ENCODE measurements at regions not wholly inside any gene's neighbourhood (a gene's known extent, or its start where the extent isn't known, plus 50 kb on each side); places are given as distances from the start of the nearest gene placed in this dataset.
A peak's percentile ranks its signal among the peaks of the same experiment; 100 is the strongest.

- DNase-seq (ENCODE audit: low read depth), result peak; percentile 18
- TF ChIP-seq CTCF (IDR thresholded peaks at IDR 0.05; ENCODE audit: control insufficient read depth, insufficient read depth, low read depth, low read length, missing control alignments), result no peak
- no peak overlapping the region for H3K4me3 ChIP-seq (ENCODE audit: control insufficient read depth, low read depth, low read length)
Measured at GRCh38 chr4:129358571-129358970, 262.6 kb downstream of the C4orf33 start.

- no peak for DNase-seq (ENCODE audit: low read depth)
- no peak for TF ChIP-seq CTCF (IDR thresholded peaks at IDR 0.05; ENCODE audit: control insufficient read depth, insufficient read depth, low read depth, low read length, missing control alignments)
- no peak overlapping the region for H3K4me3 ChIP-seq (ENCODE audit: control insufficient read depth, low read depth, low read length)
Measured at GRCh38 chr4:129359461-129359860, 263.5 kb downstream of the C4orf33 start.

GRCh38 chr4:129362691-129363274, 266.8 kb downstream of the C4orf33 start:
- H3K4me3 ChIP-seq (ENCODE audit: control insufficient read depth, low read depth, low read length), result no peak overlapping the region
- peak; percentile 25 for DNase-seq (ENCODE audit: low read depth)
- peak; percentile 76 for TF ChIP-seq CTCF (IDR thresholded peaks at IDR 0.05; ENCODE audit: control insufficient read depth, insufficient read depth, low read depth, low read length, missing control alignments)

- no peak for DNase-seq (ENCODE audit: low read depth)
- TF ChIP-seq CTCF (IDR thresholded peaks at IDR 0.05; ENCODE audit: control insufficient read depth, insufficient read depth, low read depth, low read length, missing control alignments), result no peak
- no peak overlapping the region for H3K4me3 ChIP-seq (ENCODE audit: control insufficient read depth, low read depth, low read length)
Measured at GRCh38 chr4:129364747-129365452, 268.9 kb downstream of the C4orf33 start.

- DNase-seq (ENCODE audit: low read depth), result no peak
- no peak for TF ChIP-seq CTCF (IDR thresholded peaks at IDR 0.05; ENCODE audit: control insufficient read depth, insufficient read depth, low read depth, low read length, missing control alignments)
- no peak overlapping the region for H3K4me3 ChIP-seq (ENCODE audit: control insufficient read depth, low read depth, low read length)
Measured at GRCh38 chr4:129369361-129370010, 273.5 kb downstream of the C4orf33 start.

GRCh38 chr4:129371065-129371464, 275.1 kb downstream of the C4orf33 start:
- DNase-seq (ENCODE audit: low read depth), result no peak
- no peak for TF ChIP-seq CTCF (IDR thresholded peaks at IDR 0.05; ENCODE audit: control insufficient read depth, insufficient read depth, low read depth, low read length, missing control alignments)
- no peak overlapping the region for H3K4me3 ChIP-seq (ENCODE audit: control insufficient read depth, low read depth, low read length)
